ENCODE measurements at regions not wholly inside any gene's neighbourhood (a gene's known extent, or its start where the extent isn't known, plus 50 kb on each side); places are given as distances from the start of the nearest gene placed in this dataset.
A peak's percentile ranks its signal among the peaks of the same experiment; 100 is the strongest.
"Not testable (repeated sequence)": the region's sequence is repeated elsewhere in the genome, so short reads cannot be mapped to it uniquely, and the experiment has no call there.

GRCh38 chr1:29945426-29945825 lies 709.1 kb downstream of the PTPRU start:
- DNase-seq = no peak

GRCh38 chr1:29944253-29944905 lies 708.1 kb downstream of the PTPRU start:
- no peak for DNase-seq

DNA sequence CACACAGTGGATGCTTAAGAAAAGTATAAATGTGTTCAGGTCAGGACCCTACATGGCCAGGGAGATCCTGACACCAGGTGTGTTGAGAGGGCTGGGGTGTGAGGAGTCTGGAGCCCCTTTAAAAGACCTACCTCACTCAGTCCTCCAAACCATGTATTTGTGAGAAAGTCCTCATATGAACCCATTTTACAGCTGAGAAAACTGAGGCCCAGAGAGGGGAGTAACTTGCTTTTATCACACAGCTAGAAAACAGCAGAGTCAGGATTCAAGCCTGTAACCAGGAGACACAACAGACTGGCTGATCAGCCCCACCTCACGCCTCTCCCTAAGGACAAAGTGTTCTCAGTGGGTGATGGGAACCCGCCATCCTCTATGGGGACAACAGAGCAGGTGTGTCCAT lies 706.7 kb downstream of the PTPRU start:
- no peak for DNase-seq

- no peak for DNase-seq
These were observed 702.8 kb downstream of the PTPRU start for GRCh38 chr1:29939079-29939478.

GRCh38 chr1:29937356-29937755 lies 701.0 kb downstream of the PTPRU start:
- no peak for DNase-seq

DNA sequence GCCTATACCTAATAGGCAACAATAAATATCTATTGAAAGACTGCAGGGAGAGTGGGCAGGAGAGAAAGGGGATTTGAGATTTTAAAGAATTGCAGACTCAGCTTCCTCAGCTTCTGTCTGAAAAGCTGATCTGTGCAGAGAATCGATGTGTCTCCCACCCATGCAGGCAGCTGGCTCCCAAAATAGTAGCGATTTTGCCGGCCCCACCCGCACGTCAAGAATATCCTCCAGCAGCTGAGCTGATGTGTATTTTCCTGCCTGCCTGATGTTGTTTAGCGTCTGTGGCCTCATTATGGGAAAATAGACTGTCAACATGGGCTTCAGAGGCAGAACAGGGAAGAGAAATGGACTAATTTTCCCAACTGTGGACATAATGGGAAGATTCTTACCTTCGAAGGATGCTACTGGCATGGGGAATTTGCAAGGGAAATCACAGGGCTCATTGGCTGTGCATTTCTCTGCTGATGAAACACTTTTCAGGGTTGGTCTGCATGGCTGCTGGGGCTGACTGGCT lies 699.8 kb downstream of the PTPRU start:
- DNase-seq = no peak

DNA sequence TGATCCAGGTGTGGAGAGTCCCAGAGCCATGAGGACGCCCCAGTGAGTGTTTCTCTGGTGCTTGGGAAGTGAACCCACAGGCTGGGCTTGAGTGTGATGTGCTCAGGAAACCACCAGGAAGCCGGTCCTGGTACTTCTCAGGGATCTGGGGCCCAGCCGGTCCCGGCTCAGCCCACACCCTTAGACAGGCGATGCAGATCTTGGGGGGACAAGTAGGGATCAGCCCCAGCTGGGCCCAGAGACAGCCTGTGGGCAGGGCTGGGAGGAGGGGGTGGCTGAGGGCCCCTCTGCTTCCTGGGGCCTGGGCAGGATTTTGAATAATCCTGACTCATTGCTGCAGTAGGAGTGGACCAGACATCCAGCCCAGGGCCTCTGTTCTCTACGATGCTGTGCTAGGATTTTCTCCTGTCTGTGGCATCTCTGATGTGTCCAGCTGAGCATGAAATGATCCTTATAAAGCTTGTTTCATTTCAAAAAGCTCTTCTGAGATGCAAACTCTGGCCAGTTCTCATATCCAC lies 698.0 kb downstream of the PTPRU start:
- no peak for DNase-seq

GRCh38 chr1:29933067-29933466 lies 696.7 kb downstream of the PTPRU start:
- DNase-seq = peak; percentile 87

DNA sequence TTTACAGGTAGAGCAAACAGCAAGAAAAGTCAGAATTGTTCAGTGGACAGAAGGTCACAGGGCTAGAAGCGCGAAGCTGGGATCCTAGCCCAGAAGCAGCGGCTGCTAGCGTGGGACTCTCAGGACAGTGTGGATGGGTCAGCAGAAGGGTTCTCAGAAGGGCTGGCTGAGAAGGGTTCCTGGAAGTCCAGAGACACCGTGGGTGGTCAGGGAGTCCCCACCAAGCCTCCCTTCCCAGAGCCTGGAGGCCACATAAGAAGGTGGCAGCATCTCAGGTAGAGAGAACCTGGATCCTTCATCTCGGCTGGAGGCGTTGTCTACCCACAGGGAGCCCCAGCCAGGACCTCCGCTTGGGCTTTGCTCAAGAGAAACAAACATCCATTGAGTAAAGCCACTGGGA lies 696.3 kb downstream of the PTPRU start:
- no peak for DNase-seq

DNA sequence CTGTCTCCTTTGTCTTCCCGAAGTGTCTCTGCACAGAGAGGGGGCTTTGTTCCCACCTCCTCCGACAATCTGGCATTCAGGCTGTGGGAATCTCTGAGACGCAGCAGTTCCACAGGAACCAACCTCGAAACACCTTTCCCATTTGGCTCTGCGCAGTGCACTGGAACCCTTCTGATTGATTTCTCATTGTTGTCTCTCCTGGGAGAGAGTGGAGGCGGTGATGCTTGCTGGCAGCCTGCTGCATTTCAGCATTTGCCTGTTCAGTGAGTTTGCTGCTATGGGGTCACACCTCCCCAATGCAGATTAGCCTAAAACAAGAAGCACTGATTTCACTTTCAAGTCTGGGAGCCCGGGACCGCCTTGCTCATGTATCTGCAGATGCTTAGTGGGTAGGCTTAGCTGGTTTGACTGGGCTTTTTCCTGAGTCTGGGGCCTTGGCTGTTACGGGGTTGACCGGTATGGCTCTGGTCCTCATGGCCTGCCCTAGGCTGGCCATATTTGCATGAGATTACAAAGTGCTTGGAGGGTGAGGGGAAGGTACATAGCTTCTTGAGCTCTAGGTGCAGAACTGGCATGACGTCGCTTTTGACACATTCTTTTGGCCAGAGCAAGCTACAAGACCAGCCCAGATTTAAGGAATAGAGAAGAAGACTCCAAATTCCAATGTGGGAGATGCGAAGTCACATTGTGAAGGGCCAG lies 695.3 kb downstream of the PTPRU start:
- no peak for DNase-seq

- DNase-seq = no peak
These were observed 688.7 kb downstream of the PTPRU start for GRCh38 chr1:29925058-29925457.

GRCh38 chr1:29924017-29924431 lies 687.7 kb downstream of the PTPRU start:
- peak; percentile 92 for DNase-seq

DNA sequence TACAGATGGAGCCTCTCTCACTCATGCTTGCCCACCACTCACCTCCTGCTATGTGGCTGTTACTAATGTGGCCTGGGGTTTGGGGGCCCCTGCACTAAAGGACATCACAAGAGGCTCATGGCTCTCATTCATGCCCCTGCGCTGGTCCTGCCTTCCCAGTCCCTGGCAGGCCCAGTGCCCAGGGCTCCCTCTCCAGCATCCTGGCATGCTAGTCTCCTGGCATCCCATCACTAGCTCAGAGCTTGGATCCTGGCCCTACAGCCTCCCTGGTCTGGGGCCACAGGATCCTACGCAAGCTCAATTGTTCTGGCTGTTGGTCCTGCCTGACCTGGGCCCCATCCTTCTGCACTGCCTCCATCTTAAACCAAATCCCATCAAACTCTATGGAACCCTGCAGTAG lies 685.4 kb downstream of the PTPRU start:
- no peak for DNase-seq

DNA sequence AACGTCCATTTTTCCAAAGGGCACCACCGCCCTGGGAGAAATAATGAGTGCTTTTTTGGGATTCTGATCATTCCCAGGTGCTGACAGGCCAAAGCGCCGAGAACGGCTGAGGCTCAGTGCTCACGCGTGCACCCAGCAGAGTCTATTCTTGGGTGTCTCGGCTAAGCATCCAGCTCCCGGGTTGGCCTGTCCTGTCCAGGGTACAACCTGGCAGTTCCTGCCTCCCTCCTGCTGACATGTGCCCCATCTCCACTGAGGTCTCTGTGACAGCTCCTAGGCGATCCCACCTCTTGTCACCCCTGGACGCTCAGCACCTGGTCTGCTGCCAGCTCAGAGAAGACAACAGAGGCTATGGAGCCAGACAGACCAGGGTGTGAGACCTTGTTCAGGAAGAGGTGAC lies 684.5 kb downstream of the PTPRU start:
- DNase-seq = no peak

GRCh38 chr1:29920316-29920715 lies 684.0 kb downstream of the PTPRU start:
- DNase-seq = no peak

GRCh38 chr1:29919041-29919440 lies 682.7 kb downstream of the PTPRU start:
- DNase-seq = not testable (repeated sequence)

DNA sequence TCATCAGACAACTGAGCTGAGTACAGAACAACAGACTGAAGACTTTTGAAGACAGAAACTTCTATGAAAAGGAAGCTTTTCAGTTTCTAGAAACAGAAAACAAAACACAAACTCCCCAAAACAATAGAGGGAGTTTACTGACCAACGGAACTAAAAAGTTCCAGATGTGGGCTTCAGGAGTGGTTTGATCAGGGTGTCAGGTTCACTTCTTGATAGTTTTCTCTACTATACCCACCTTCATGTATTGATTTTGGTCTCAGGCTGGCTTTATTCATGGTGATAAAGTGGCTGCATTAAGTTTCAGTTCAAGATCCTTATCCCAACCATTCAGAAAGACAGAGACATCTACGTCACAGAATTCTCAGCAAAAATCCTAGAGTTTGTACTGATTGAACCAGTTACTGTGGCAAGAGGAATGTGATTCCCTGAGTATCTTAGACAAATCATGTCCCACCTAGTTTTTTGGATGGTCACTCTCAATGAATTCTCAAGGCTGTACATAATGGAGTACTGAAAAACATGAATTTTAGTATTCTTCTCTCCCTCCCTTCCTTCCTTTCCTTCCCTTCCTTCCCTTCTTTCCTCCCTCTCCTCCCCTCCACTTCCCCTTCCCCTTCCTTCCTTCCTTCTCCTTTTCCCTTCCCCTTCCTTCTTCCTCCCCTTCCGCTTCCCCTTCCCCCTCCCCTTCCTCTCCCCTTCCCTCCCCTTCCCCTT lies 680.5 kb downstream of the PTPRU start:
- no peak for DNase-seq

DNA sequence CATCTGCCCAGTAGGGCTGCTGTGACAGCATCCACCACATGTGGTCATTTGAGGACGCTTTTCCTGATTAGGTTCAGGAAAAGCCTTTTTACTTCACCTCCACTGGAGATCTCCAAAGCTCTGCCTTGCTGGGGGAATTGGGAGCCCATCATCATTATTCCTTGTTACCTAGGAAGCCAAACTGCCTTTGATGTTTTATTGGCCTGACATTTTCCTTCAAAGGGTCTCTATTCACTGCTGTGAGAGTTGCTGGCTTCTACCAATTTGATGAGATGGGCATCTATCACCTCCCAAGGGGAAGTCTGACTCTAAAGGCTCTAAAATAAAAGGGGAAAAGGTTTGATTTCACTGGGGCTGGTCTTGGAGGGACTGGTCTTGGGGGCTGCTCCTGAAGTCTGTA lies 678.6 kb downstream of the PTPRU start:
- no peak for DNase-seq

DNA sequence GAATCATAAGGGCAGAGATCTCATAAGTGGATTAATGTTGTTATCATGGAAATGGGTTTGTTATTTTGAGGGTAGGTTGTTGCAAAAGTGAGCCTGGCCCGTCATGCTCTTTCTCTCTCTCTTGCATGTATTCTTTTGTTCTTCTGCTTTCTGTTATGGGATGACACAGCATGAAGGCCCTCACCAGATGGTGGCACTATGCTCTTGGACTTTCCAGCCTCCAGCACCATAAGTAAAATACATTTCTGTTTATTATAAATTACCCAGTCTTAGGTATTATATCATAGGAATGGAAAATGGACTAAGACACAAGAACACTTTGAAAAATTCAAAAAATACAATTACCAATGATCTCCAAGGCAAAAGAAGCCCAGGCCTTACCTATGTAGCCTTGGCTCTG lies 676.1 kb downstream of the PTPRU start:
- DNase-seq = peak; percentile 38

DNA sequence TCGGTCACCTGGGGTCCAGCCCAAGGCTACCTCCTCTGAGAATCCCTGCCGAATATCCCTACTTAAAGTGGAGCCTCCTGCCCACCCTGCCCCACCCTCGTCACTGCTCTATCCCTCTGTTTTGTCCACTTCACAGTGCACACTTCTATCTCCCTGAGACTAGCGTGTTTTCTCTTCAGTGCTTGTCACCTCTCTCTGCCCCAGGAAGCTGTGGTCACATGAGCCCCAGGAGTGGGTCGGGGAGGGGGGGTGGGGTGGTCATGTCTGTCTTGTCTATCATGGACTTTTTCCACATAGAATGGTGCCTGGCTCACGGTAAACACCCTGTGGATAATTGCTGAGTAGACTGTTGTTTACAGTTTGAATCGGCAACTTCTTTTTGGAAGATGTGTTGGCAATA lies 673.6 kb downstream of the PTPRU start:
- no peak for DNase-seq

DNA sequence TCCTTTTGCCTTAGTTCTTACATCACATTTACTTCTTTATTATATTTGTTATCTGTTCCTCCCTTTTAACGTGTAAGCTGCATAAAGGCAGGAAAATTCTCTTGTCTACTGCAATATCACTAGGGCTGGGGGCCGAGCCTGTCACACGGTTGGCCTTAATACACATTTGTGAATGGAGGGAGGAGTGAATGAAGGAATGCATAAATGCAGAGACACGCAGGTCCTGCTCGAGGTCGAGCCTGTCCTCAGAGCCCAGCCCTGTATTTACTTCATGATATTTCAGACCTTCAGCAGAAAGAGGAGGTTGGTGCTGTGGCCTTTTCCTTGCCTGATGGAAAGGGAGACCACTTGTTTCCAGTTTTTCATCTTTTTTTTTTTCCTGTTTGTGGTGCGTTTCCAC lies 671.3 kb downstream of the PTPRU start:
- no peak for DNase-seq

- DNase-seq = no peak
These were observed 670.6 kb downstream of the PTPRU start for GRCh38 chr1:29906927-29907326.

GRCh38 chr1:29903548-29904166 lies 667.3 kb downstream of the PTPRU start:
- no peak for DNase-seq
